Ectodermal cell (in vitro differentiated cells): ENCODE measurements at regions not wholly inside any gene's neighbourhood (a gene's known extent, or its start where the extent isn't known, plus 50 kb on each side); places are given as distances from the start of the nearest gene placed in this dataset.

Source experiments
- H3K27ac ChIP-seq: 2 replicates; pipeline ENCODE4 v1.7.0; 2013; ENCODE audit warnings: mild to moderate bottlenecking, low read depth, low read length; ENCODE audit not compliant: insufficient read depth, poor library complexity, severe bottlenecking
- H3K27me3 ChIP-seq: 2 replicates; pipeline ENCODE4 v1.7.0; 2013; ENCODE audit warnings: mild to moderate bottlenecking, low read length; ENCODE audit not compliant: insufficient read depth, control insufficient read depth, poor library complexity, severe bottlenecking
- H3K36me3 ChIP-seq: one replicate; pipeline ENCODE4 v1.7.0; 2013; ENCODE audit warnings: low read length; ENCODE audit not compliant: control insufficient read depth, insufficient read depth
- H3K4me1 ChIP-seq: one replicate; pipeline ENCODE4 v1.7.0; 2013; ENCODE audit warnings: low read length; ENCODE audit not compliant: control insufficient read depth, insufficient read depth
- H3K4me3 ChIP-seq: 2 replicates; pipeline ENCODE4 v1.7.0; 2013; ENCODE audit warnings: low read depth, low read length, control low read depth; ENCODE audit not compliant: insufficient read depth
- H3K9me3 ChIP-seq: 2 replicates; pipeline ENCODE4 v1.7.0; 2013; ENCODE audit warnings: mild to moderate bottlenecking, low read length, moderate library complexity; ENCODE audit not compliant: control insufficient read depth
- WGBS, 2 experiments: methylation state at CpG; one replicate each; pipeline ENCODE4 v1.1.7; 2013; ENCODE audit warnings: missing lambda C conversion rate in 2 of 2; 5-methylcytosine and 5-hydroxymethylcytosine counted together

DNA sequence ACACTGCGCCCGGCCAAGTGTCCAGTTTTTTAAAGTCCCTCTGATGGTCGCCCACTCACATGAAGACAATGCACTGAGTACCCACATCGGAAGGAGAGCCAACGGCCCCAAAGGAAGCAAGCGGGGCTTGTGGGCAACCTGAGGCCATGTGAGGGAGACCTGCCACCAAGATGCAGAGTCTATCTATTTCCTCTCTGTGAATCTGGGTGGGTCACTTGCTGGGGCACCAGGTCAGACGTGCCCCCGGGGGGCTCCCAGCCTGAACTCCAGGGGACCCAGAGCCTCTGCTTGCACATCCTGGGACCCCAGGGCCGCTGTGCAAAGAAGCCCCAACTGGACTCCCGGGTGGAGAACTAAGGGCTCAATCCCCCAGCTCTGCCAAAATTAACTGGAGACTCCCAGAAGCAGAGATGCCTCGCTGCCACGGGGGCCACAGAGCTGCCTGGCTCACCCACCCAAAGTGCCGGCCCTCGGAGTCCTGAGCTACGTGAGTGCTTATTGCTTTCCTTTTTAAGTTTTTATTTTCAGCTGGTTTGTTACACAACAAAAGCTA lies 106.4 kb downstream of the BRD1 start:
- Histone ChIP-seq H3K4me1 (no peaks in the 10 kb centered on the region), H3K9me3 (no peaks in the 10 kb centered on the region), H3K4me3 (no peak overlapping the region), H3K27ac (no peak overlapping the region), H3K27me3 (peaks cover 31% of the 10 kb centered on the region), H3K36me3 (no peaks in the 10 kb centered on the region)
- 92 to 93% methylated on average over 15 of the region's 15 CpGs for WGBS, 2 experiments

DNA sequence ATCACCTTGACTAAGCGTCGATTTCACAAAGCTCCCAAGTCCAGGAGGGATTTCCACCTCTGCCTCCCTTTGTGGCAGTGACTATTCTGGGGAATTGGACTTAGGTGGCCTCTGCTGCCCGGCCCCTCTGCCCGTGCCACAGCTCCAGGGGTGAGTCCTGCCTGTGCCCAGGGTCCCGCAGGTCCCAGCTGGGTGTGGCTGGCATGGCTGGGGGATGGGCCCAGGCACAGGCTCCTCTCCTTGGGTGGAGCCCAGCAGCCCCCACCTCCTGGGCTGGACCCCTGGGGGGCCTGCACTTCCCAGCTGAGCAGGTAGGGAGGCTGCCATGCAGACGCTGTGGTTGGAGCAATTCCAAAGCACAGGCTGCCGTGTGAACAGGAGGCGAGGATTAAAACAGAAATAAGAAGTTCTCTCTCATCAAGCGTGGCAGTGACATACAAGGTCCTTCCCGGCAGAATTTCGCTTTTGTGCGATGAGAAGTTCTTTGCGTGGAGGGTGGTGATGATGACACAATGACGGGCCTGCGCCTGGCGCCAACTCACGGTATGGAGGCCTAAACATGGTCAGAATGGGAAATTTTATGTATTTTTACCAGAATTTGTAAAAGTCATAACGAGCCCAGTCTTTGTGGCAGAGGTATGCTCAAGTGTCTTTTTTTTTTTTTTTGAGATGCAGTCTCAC lies 107.3 kb downstream of the BRD1 start:
- no peak overlapping the region for H3K27ac ChIP-seq
- no peak overlapping the region for H3K4me3 ChIP-seq
- no peaks in the 10 kb centered on the region for H3K4me1 ChIP-seq
- WGBS, 2 experiments = 90 to 92% methylated on average over 18 of the region's 18 CpGs
- H3K36me3 ChIP-seq = no peaks in the 10 kb centered on the region
- H3K9me3 ChIP-seq = no peaks in the 10 kb centered on the region
- H3K27me3 ChIP-seq = peaks cover 23% of the 10 kb centered on the region

DNA sequence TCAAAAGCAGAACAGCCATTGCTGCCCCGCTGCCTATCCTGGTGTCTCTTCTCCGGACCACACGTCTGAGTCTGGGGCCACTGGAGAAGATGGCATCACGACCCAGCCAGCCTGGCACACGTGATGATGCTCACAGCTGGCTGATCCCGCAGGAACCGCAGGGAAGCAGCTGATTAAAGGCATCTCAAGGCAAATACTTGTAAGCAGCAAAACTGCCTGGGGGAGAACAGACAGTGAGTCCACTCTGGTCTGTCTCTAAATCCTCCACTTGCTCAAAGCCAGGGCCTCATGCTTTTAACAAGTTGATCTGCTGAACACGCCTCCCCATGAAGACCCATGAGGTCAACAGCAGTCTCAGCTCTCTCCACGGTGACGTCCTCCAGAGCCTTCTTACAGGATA lies 108.6 kb downstream of the BRD1 start:
- Histone ChIP-seq H3K4me3 (no peak overlapping the region), H3K36me3 (no peaks in the 10 kb centered on the region), H3K9me3 (no peaks in the 10 kb centered on the region), H3K27me3 (peaks cover 9% of the 10 kb centered on the region), H3K27ac (no peak overlapping the region), H3K4me1 (no peaks in the 10 kb centered on the region)
- WGBS, 2 experiments = 88 to 89% methylated on average over 10 of the region's 10 CpGs

DNA sequence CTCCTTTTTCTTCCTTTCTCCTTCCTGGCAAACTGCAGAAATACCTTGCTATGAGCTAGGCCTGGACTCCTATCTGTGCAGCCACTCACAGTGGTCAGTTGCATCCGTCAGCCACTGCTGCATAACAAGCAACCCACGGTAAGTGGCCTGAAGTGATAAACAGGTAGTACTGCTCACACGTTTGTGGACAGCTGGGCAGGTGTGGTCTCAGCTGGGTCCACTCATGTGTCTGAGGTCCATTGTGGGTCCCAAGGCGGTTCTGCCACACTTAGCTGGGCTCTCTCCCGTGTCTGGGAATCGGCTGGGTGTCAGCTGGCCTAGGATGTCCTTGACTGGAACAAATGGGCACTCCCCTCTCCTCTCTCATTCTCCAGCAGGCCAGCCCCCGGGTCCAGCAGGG lies 109.3 kb downstream of the BRD1 start:
- no peaks in the 10 kb centered on the region for H3K36me3 ChIP-seq
- H3K4me1 ChIP-seq = no peaks in the 10 kb centered on the region
- 87 to 91% methylated on average over 7 of the region's 7 CpGs for WGBS, 2 experiments
- no peak overlapping the region for H3K27ac ChIP-seq
- H3K27me3 ChIP-seq = peaks cover 5% of the 10 kb centered on the region
- no peak overlapping the region for H3K4me3 ChIP-seq
- H3K9me3 ChIP-seq = no peaks in the 10 kb centered on the region

DNA sequence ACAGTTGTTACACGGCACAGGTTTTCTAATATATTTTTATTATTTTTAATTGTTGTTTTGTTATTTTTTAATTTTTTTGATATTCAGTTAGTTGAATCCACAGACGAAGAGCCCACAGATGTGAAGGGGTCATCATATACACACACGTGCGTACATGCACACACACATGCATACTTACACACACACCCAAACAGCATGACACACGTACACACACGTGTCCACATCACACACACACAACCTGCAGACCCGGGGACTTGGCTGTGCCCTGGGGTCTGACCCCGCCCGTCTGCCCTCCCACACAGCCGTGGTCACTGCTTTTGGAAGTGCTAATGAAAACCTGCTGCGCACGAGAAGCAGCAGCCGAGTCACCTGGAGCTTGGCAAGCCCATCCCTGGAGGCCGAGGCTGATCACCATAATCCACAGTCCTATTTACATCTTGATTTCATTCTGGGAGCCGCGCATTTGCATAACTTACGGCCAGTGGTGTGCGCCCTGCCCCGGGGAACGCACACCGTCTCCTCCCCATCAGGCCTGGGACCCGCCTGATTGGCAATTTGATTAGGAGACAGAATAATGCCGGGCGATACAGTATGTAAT lies 110.3 kb downstream of the BRD1 start:
- WGBS, 2 experiments = 63 to 67% methylated on average over 23 of the region's 24 CpGs
- Histone ChIP-seq H3K36me3 (no peaks in the 10 kb centered on the region), H3K27me3 (peaks cover 4% of the 10 kb centered on the region), H3K4me3 (no peak overlapping the region), H3K4me1 (no peaks in the 10 kb centered on the region), H3K27ac (no peak overlapping the region), H3K9me3 (no peaks in the 10 kb centered on the region)

DNA sequence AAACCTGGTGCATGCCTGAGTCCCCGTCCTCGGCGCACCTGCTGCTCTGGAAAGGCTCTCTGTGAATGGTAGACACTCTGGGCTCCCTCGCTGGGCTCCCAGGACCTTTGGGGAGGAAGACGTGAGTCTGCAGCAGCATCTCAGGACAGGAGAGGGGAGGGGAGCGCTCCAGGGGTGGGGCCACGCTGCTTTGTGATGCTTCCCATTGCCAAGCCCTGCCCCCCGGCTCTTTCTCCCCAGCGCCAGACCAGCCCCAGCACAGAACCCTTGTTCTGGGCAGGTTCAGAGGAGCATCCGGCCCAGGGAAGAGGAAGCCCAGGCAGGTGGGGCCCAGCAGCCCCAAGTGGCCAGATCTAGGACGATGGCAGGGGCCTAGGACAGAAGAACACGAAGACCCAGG lies 111.2 kb downstream of the BRD1 start:
- Histone ChIP-seq H3K9me3 (no peaks in the 10 kb centered on the region), H3K4me1 (no peaks in the 10 kb centered on the region), H3K4me3 (no peak overlapping the region), H3K36me3 (no peaks in the 10 kb centered on the region), H3K27me3 (peaks cover 4% of the 10 kb centered on the region), H3K27ac (no peak overlapping the region)
- WGBS, 2 experiments = 54 to 59% methylated on average over 12 of the region's 12 CpGs

DNA sequence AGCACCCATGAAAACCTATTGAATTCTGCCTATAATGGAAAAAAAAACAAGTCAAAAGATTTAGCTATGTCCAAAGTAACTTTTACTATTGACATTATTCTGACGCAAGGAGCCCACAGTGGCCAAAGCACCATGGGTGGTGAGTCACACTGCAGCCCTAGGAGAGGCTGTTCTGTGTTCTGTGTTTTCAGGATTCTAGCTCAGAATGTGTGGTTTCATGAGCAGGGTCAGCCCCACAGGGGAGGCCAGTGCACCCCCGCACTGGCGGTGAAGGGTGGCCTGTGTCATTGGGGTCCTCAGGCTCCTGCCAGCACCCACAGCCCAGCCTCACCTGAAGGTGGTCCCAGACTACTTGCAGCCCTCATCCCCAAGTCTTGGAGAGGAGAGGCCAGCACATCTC lies 112.2 kb downstream of the BRD1 start:
- Histone ChIP-seq H3K27ac (no peak overlapping the region), H3K27me3 (peaks cover 4% of the 10 kb centered on the region), H3K36me3 (no peaks in the 10 kb centered on the region), H3K4me3 (no peak overlapping the region), H3K4me1 (no peaks in the 10 kb centered on the region), H3K9me3 (no peaks in the 10 kb centered on the region)
- 89 to 90% methylated on average over 3 of the region's 3 CpGs for WGBS, 2 experiments

DNA sequence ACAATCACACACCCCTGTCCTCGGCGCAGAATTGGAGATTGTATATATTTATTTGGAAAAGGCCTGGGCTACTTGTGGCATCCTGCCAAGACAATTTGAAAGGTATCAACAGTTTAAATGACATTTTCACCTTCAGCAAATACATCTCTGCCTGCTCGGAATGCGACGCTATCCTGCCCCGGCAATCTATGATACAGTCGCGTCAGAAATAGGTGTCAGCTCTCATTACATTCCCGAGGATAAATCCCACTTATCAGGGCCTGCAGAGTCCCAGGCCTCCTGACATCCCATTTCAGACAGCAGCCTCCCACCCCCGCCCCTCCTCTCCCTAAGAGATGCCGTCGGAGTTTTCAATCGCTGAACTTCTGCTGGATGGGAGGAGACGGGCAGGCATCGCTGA lies 114.7 kb downstream of the BRD1 start:
- Histone ChIP-seq H3K4me3 (no peak overlapping the region), H3K27ac (no peak overlapping the region), H3K4me1 (no peaks in the 10 kb centered on the region), H3K36me3 (no peaks in the 10 kb centered on the region), H3K27me3 (peaks cover 4% of the 10 kb centered on the region), H3K9me3 (no peaks in the 10 kb centered on the region)
- WGBS, 2 experiments = 86 to 91% methylated on average over 12 to 14 of the region's 15 CpGs

DNA sequence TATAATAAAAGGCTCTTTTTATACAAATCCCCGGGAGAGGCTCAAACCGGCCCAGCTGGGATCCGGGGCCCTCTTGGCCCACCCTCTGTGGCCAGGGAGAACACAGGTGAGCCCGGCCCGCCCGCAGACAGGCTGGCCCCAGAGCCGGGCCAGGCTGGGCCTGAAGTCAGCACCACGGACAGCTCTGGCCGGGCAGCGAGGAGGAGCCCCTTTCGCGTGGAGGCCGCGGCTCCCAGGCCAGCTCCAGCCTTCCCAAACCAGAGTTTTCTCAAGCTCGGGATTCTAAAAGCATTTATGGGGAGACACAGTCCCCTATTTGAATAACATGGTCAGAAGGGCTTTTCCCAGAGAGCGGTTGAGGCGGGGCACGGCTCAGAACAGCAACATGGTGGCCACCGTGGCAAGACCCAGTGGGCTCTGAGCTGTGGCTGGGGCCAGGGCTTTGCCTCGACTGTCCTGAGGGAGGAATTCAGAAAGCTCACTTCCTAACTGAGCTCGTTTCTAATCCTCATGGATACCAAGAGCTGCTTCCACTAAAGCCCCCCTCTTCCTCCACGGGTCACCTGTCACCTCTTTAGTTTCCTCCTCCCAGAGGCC lies 115.4 kb downstream of the BRD1 start:
- H3K4me3 ChIP-seq = no peak overlapping the region
- no peaks in the 10 kb centered on the region for H3K36me3 ChIP-seq
- H3K9me3 ChIP-seq = no peaks in the 10 kb centered on the region
- no peaks in the 10 kb centered on the region for H3K4me1 ChIP-seq
- no peak overlapping the region for H3K27ac ChIP-seq
- peaks cover 4% of the 10 kb centered on the region for H3K27me3 ChIP-seq
- 40 to 41% methylated on average over 22 of the region's 22 CpGs for WGBS, 2 experiments

DNA sequence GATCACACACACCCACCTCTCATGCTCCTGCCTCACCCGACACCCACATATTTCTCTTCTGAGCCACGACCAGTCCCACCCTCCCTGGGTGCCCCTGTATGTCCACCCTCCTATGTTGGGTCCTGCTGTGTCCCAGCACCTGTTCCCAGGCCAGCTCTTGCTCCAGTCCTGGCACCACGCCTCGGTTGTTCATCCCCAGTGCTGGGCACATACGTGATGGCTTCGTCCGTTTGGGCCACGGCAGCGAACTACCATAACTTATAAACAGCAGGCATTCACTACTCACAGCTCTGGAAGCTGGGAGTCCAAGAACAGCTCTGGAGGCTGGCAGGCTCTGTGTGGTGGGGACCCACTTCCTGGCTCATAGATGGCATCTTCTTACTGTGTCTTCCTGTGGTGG lies 116.9 kb downstream of the BRD1 start:
- H3K9me3 ChIP-seq = no peaks in the 10 kb centered on the region
- 85 to 87% methylated on average over 9 of the region's 9 CpGs for WGBS, 2 experiments
- no peaks in the 10 kb centered on the region for H3K4me1 ChIP-seq
- no peaks in the 10 kb centered on the region for H3K36me3 ChIP-seq
- no peak overlapping the region for H3K4me3 ChIP-seq
- peaks cover 4% of the 10 kb centered on the region for H3K27me3 ChIP-seq
- no peak overlapping the region for H3K27ac ChIP-seq
